ENCODE measurements at regions not wholly inside any gene's neighbourhood (a gene's known extent, or its start where the extent isn't known, plus 50 kb on each side); places are given as distances from the start of the nearest gene placed in this dataset.

- Histone ChIP-seq H3K9me3 (ENCODE audit: insufficient read depth, low read depth, low read length) (no peaks in the 10 kb centered on the region), H3K9ac (ENCODE audit: low read depth, low read length) (no peak overlapping the region), H3K36me3 (ENCODE audit: insufficient read depth, low read depth, low read length) (no peaks in the 10 kb centered on the region), H3K27ac (ENCODE audit: low read length) (no peak overlapping the region), H3K4me3 (ENCODE audit: low read length) (no peak overlapping the region), H3K27me3 (ENCODE audit: insufficient read depth, low read length) (no peaks in the 10 kb centered on the region), H3K4me1 (ENCODE audit: insufficient read depth, low read length) (no peaks in the 10 kb centered on the region; the same call in 1 of the 2 replicates)
Observed at GRCh38 chr4:137635108-137635507, 102.8 kb upstream of the PCDH18 start.

- no peaks in the 10 kb centered on the region for H3K9me3 ChIP-seq (ENCODE audit: insufficient read depth, low read depth, low read length)
- no peaks in the 10 kb centered on the region for H3K36me3 ChIP-seq (ENCODE audit: insufficient read depth, low read depth, low read length)
- no peaks in the 10 kb centered on the region; the same call in 1 of the 2 replicates for H3K4me1 ChIP-seq (ENCODE audit: insufficient read depth, low read length)
- no peak overlapping the region for H3K9ac ChIP-seq (ENCODE audit: low read depth, low read length)
- no peak overlapping the region for H3K4me3 ChIP-seq (ENCODE audit: low read length)
- H3K27ac ChIP-seq (ENCODE audit: low read length), result no peak overlapping the region
- no peaks in the 10 kb centered on the region for H3K27me3 ChIP-seq (ENCODE audit: insufficient read depth, low read length)
Observed at GRCh38 chr4:137632842-137633241, 100.5 kb upstream of the PCDH18 start.

DNA sequence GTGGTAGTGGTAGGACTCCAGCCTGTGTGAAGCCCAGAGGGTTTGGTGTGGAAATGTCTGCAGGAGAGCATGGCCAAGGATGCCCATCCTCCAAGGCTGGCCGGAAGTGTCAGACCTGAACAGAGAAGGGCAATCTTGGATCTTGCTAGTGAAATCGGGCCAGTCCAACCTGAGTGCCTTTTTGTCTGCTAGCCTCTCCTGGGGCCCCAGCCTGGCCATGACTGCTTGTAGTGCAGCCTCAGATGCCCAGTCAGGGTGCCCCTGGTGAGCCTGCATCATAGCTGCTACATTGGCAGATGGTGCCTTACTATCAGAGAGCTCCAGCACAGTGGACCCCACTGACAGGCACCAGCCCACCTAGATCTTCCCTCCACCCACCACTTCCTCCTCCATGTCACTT is 99.3 kb upstream of the PCDH18 start:
- Histone ChIP-seq H3K4me3 (ENCODE audit: low read length) (no peak overlapping the region), H3K27ac (ENCODE audit: low read length) (no peak overlapping the region), H3K9ac (ENCODE audit: low read depth, low read length) (no peak overlapping the region), H3K27me3 (ENCODE audit: insufficient read depth, low read length) (no peaks in the 10 kb centered on the region), H3K36me3 (ENCODE audit: insufficient read depth, low read depth, low read length) (no peaks in the 10 kb centered on the region), H3K9me3 (ENCODE audit: insufficient read depth, low read depth, low read length) (no peaks in the 10 kb centered on the region), H3K4me1 (ENCODE audit: insufficient read depth, low read length) (no peaks in the 10 kb centered on the region; the same call in 1 of the 2 replicates)

DNA sequence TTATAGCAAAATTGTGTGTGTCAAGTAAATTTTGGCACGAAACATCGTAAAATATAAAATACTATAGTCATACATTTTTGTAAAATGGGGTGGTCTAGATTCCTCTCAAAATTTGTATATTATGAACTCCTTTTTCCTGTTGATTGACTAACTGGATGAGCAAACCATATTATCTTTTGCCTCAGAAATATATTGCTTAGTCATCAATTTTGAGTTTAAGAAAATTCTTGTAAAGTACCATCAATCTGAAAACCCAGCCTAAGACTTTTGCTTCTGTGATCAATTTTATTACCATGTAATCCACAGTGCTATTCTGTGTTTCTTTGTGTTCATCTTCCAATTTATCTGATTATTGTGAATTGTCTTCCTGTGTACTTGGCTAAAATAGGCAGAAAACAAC is 98.0 kb upstream of the PCDH18 start:
- Histone ChIP-seq H3K9ac (ENCODE audit: low read depth, low read length) (no peak overlapping the region), H3K4me3 (ENCODE audit: low read length) (no peak overlapping the region), H3K9me3 (ENCODE audit: insufficient read depth, low read depth, low read length) (no peaks in the 10 kb centered on the region), H3K36me3 (ENCODE audit: insufficient read depth, low read depth, low read length) (no peaks in the 10 kb centered on the region), H3K27me3 (ENCODE audit: insufficient read depth, low read length) (no peaks in the 10 kb centered on the region), H3K27ac (ENCODE audit: low read length) (no peak overlapping the region), H3K4me1 (ENCODE audit: insufficient read depth, low read length) (no peaks in the 10 kb centered on the region)

GRCh38 chr4:137627739-137628460 is 95.6 kb upstream of the PCDH18 start:
- Histone ChIP-seq H3K4me3 (ENCODE audit: low read length) (no peak overlapping the region), H3K27ac (ENCODE audit: low read length) (no peak overlapping the region), H3K9ac (ENCODE audit: low read depth, low read length) (no peak overlapping the region), H3K36me3 (ENCODE audit: insufficient read depth, low read depth, low read length) (no peaks in the 10 kb centered on the region), H3K27me3 (ENCODE audit: insufficient read depth, low read length) (no peaks in the 10 kb centered on the region), H3K9me3 (ENCODE audit: insufficient read depth, low read depth, low read length) (no peaks in the 10 kb centered on the region), H3K4me1 (ENCODE audit: insufficient read depth, low read length) (0 out of 2 replicates have a peak, but pooled peaks cover 2% of the 10 kb centered on the region)

DNA sequence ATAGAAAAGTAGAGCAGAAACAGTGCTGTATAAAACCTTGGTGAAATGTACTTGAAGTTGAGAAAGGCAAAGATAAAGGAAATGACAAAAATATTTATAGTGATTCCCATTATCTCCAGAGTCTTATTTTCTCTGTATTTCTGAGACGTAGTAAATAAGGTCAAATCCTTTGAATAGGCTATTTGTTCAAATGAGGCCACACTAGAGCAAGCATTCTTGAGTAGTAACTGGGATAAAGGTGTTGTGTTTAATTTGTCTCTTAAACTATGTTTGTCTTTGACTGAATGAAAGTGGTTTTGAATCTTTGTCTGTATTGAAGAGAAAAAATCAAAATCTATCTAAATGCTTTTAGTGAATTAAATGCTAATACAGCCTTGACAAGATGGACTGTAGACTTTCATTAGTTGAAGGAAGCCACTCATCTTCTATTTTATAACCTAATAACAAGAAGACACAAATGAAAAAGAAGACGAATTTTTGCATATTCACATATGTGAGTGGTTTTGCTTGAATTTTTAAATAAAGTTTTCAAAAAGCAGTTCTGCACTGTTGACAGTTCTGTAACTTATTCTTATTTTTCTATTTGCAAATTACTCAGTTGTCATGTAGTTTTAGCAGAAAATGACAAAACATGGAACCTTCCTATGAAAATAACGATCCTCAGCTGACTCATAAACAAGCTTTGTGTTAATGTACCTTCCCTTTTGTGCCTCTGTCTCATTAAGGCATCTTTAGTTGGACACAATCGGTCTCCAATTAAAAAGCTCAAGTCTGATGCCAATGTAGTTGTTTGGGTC is 94.8 kb upstream of the PCDH18 start:
- no peak overlapping the region for H3K9ac ChIP-seq (ENCODE audit: low read depth, low read length)
- no peak overlapping the region for H3K4me3 ChIP-seq (ENCODE audit: low read length)
- H3K36me3 ChIP-seq (ENCODE audit: insufficient read depth, low read depth, low read length), result no peaks in the 10 kb centered on the region
- H3K27me3 ChIP-seq (ENCODE audit: insufficient read depth, low read length), result no peaks in the 10 kb centered on the region
- H3K4me1 ChIP-seq (ENCODE audit: insufficient read depth, low read length), result 0 out of 2 replicates have a peak, but pooled peaks cover 2% of the 10 kb centered on the region
- no peak overlapping the region for H3K27ac ChIP-seq (ENCODE audit: low read length)
- no peaks in the 10 kb centered on the region for H3K9me3 ChIP-seq (ENCODE audit: insufficient read depth, low read depth, low read length)

- Histone ChIP-seq H3K27ac (ENCODE audit: low read length) (no peak overlapping the region), H3K9me3 (ENCODE audit: insufficient read depth, low read depth, low read length) (no peaks in the 10 kb centered on the region), H3K4me1 (ENCODE audit: insufficient read depth, low read length) (0 out of 2 replicates have a peak, but pooled peaks cover 2% of the 10 kb centered on the region), H3K9ac (ENCODE audit: low read depth, low read length) (no peak overlapping the region), H3K4me3 (ENCODE audit: low read length) (no peak overlapping the region), H3K27me3 (ENCODE audit: insufficient read depth, low read length) (no peaks in the 10 kb centered on the region), H3K36me3 (ENCODE audit: insufficient read depth, low read depth, low read length) (no peaks in the 10 kb centered on the region)
Observed at GRCh38 chr4:137623013-137623412, 90.7 kb upstream of the PCDH18 start.

DNA sequence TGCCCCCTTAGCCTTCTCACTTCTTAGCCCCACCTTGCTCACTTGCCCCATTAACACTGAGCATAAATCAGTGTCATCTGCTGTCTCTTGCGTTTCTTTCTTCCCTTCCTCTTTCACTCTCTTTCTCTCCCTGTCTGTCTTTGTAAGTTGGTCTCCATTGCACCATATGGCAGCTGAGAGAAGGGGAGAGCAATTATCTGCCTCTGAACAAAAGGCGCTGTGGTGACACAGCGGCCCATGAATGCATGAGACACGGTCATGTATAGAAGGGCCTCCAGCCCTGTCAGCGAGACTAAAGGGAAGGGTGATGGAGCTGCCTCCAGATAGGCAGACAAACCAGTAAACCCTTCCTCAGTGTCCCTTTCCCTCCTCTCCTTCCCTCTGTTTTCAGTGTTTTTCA is 88.8 kb upstream of the PCDH18 start:
- Histone ChIP-seq H3K27me3 (ENCODE audit: insufficient read depth, low read length) (no peaks in the 10 kb centered on the region), H3K9ac (ENCODE audit: low read depth, low read length) (no peak overlapping the region), H3K9me3 (ENCODE audit: insufficient read depth, low read depth, low read length) (no peaks in the 10 kb centered on the region), H3K27ac (ENCODE audit: low read length) (no peak overlapping the region), H3K4me1 (ENCODE audit: insufficient read depth, low read length) (0 out of 2 replicates have a peak, but pooled peaks cover 2% of the 10 kb centered on the region), H3K36me3 (ENCODE audit: insufficient read depth, low read depth, low read length) (no peaks in the 10 kb centered on the region), H3K4me3 (ENCODE audit: low read length) (no peak overlapping the region)

GRCh38 chr4:137614491-137614890 is 82.2 kb upstream of the PCDH18 start:
- H3K4me3 ChIP-seq (ENCODE audit: low read length), result no peak overlapping the region
- H3K27ac ChIP-seq (ENCODE audit: low read length), result no peak overlapping the region
- no peaks in the 10 kb centered on the region for H3K27me3 ChIP-seq (ENCODE audit: insufficient read depth, low read length)
- H3K36me3 ChIP-seq (ENCODE audit: insufficient read depth, low read depth, low read length), result no peaks in the 10 kb centered on the region
- no peaks in the 10 kb centered on the region for H3K9me3 ChIP-seq (ENCODE audit: insufficient read depth, low read depth, low read length)
- no peak overlapping the region for H3K9ac ChIP-seq (ENCODE audit: low read depth, low read length)
- peaks cover 5% of the 10 kb centered on the region; the same call in 1 of the 2 replicates for H3K4me1 ChIP-seq (ENCODE audit: insufficient read depth, low read length)

DNA sequence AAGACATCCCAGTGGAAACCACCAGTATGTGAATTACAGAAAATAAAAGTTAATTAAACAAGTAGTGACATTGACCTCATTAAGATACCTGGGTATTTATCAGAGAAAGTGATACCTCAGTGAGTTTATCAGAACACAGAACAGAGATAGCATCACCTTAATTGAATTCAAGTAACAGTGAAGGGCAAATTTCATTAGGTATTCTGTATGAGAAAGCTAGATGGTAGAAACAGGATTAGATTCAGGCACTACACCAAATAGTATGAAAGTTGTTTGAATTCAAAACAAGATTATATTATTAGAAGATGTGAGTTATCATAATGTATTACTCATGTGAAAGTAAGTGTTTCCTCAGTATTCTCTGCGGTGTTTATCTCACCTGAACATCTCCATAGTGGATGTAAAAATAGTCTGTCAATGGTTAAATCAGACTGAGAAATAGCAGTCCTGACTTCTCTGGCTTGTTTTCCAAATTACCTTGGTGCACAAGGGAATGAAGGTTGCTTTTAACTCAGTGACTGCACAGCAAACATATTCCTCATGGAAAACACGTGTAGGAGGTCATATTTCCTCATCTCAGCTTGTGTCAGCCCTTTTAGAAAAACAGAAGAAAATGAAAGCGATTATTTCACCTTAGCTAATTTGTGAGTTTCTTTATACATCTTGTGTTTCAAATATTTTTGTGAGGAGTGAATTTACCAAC is 79.9 kb upstream of the PCDH18 start:
- Histone ChIP-seq H3K4me3 (ENCODE audit: low read length) (no peak overlapping the region), H3K36me3 (ENCODE audit: insufficient read depth, low read depth, low read length) (no peaks in the 10 kb centered on the region), H3K9me3 (ENCODE audit: insufficient read depth, low read depth, low read length) (no peaks in the 10 kb centered on the region), H3K27ac (ENCODE audit: low read length) (no peak overlapping the region), H3K9ac (ENCODE audit: low read depth, low read length) (no peak overlapping the region), H3K27me3 (ENCODE audit: insufficient read depth, low read length) (no peaks in the 10 kb centered on the region), H3K4me1 (ENCODE audit: insufficient read depth, low read length) (peaks cover 5% of the 10 kb centered on the region; the same call in 1 of the 2 replicates)

DNA sequence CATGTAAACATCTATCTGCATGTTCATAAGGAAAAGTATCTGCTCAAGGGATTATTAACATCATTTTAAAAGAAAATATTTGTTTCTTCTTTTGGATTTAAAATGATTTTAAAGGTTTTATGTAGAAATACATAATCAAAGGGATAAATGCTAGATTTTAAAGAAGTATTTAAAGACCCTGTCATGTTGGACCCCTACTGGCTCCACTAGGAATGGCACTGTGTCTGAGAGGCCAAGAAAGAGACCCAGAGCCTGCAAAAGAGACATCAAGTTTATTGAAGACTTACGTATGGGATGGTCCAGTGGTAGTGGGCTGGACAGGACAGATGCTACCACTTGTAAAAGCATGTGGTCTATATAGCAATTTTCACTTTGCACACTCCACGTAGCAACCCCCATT is 78.7 kb upstream of the PCDH18 start:
- no peaks in the 10 kb centered on the region for H3K36me3 ChIP-seq (ENCODE audit: insufficient read depth, low read depth, low read length)
- no peaks in the 10 kb centered on the region for H3K27me3 ChIP-seq (ENCODE audit: insufficient read depth, low read length)
- H3K27ac ChIP-seq (ENCODE audit: low read length), result no peak overlapping the region
- no peaks in the 10 kb centered on the region for H3K9me3 ChIP-seq (ENCODE audit: insufficient read depth, low read depth, low read length)
- H3K4me3 ChIP-seq (ENCODE audit: low read length), result no peak overlapping the region
- peaks cover 5% of the 10 kb centered on the region; the same call in 1 of the 2 replicates for H3K4me1 ChIP-seq (ENCODE audit: insufficient read depth, low read length)
- H3K9ac ChIP-seq (ENCODE audit: low read depth, low read length), result no peak overlapping the region
